Dermis blood vessel endothelial cell (primary cell): ENCODE measurements at regions not wholly inside any gene's neighbourhood (a gene's known extent, or its start where the extent isn't known, plus 50 kb on each side); places are given as distances from the start of the nearest gene placed in this dataset.
"Not testable (repeated sequence)": the region's sequence is repeated elsewhere in the genome, so short reads cannot be mapped to it uniquely, and the experiment has no call there.

Experiments used
- DNase-seq: peaks from one replicate; pipeline ENCODE4 v3.0.0; 2010

GRCh38 chr1:221029981-221030649, 150.9 kb downstream of the HLX start:
- DNase-seq, result no peak

GRCh38 chr1:221030990-221031389, 151.7 kb downstream of the HLX start:
- no peak for DNase-seq

- DNase-seq, result peak; percentile 60
These were observed 152.4 kb downstream of the HLX start for GRCh38 chr1:221031458-221032203.

- no peak for DNase-seq
These were observed 153.0 kb downstream of the HLX start for GRCh38 chr1:221032204-221032585.

- DNase-seq, result peak; percentile 80
These were observed 153.5 kb downstream of the HLX start for GRCh38 chr1:221032637-221033280.

- peak; percentile 86 for DNase-seq
These were observed 156.5 kb downstream of the HLX start for GRCh38 chr1:221035662-221036153.

- DNase-seq, result peak; percentile 54
These were observed 160.4 kb downstream of the HLX start for GRCh38 chr1:221039616-221040015.

- DNase-seq, result no peak
These were observed 160.9 kb downstream of the HLX start for GRCh38 chr1:221040101-221040500.

GRCh38 chr1:221040691-221041285, 161.5 kb downstream of the HLX start:
- no peak for DNase-seq

GRCh38 chr1:221044538-221044937, 165.3 kb downstream of the HLX start:
- no peak for DNase-seq

GRCh38 chr1:221045151-221045550, 165.9 kb downstream of the HLX start:
- DNase-seq, result no peak

- no peak for DNase-seq
These were observed 166.9 kb downstream of the HLX start for GRCh38 chr1:221045842-221046831.

- not testable (repeated sequence) for DNase-seq
These were observed 172.1 kb downstream of the HLX start for GRCh38 chr1:221051391-221051790.

- DNase-seq, result no peak
These were observed 174.6 kb downstream of the HLX start for GRCh38 chr1:221053889-221054288.

GRCh38 chr1:221059506-221059905, 180.3 kb downstream of the HLX start:
- DNase-seq, result no peak

GRCh38 chr1:221063651-221064050, 184.4 kb downstream of the HLX start:
- no peak for DNase-seq

- DNase-seq, result no peak
These were observed 187.2 kb downstream of the HLX start for GRCh38 chr1:221066351-221067001.

GRCh38 chr1:221067721-221068120, 188.5 kb downstream of the HLX start:
- no peak for DNase-seq

- no peak for DNase-seq
These were observed 190.1 kb downstream of the HLX start for GRCh38 chr1:221069178-221069903.

GRCh38 chr1:221069986-221070385, 190.7 kb downstream of the HLX start:
- no peak for DNase-seq

GRCh38 chr1:221071777-221072176, 192.5 kb downstream of the HLX start:
- no peak for DNase-seq
